ENCODE measurements at regions not wholly inside any gene's neighbourhood (a gene's known extent, or its start where the extent isn't known, plus 50 kb on each side); places are given as distances from the start of the nearest gene placed in this dataset.

GRCh38 chr4:4599481-4600275 is 57.8 kb upstream of the STX18 start:
- DNase-seq (ENCODE audit: low read depth in 2 of 2): no peak

- no peak for DNase-seq (ENCODE audit: low read depth in 2 of 2)
Measured at GRCh38 chr4:4598851-4599411, 57.1 kb upstream of the STX18 start.

- DNase-seq (ENCODE audit: low read depth in 2 of 2): no peak
Measured at GRCh38 chr4:4596720-4597119, 54.9 kb upstream of the STX18 start.

GRCh38 chr4:4595252-4595651 is 53.4 kb upstream of the STX18 start:
- no peak for DNase-seq (ENCODE audit: low read depth in 2 of 2)

- no peak for DNase-seq (ENCODE audit: low read depth in 2 of 2)
Measured at GRCh38 chr4:4594285-4594920, 52.6 kb upstream of the STX18 start.

GRCh38 chr4:4593596-4594284 is 51.9 kb upstream of the STX18 start:
- DNase-seq (ENCODE audit: low read depth in 2 of 2): no peak

- no peak for DNase-seq (ENCODE audit: low read depth in 2 of 2)
Measured at GRCh38 chr4:4592414-4592813, 50.6 kb upstream of the STX18 start.
